Activated CD4-positive, alpha-beta T cell treated with anti-CD3 and anti-CD28 coated beads, Interleukin-2, amount 10 ng/mL, durations not matched to agents 7 days and 5 days (primary cell): ENCODE measurements at regions not wholly inside any gene's neighbourhood (a gene's known extent, or its start where the extent isn't known, plus 50 kb on each side); places are given as distances from the start of the nearest gene placed in this dataset.
"Not testable (repeated sequence)": the region's sequence is repeated elsewhere in the genome, so short reads cannot be mapped to it uniquely, and the experiment has no call there.

Experiments
- CTCF ChIA-PET: fragments of 350-600 bp; sonication (Branson Sonifier 250); formaldehyde crosslinking; loops from one replicate; lab custom pipeline; 2021; ENCODE audit warnings: antibody characterized with exemption; lab: Charles Lee
- POLR2A ChIA-PET: fragments of 350-600 bp; sonication (Branson Sonifier 250); formaldehyde crosslinking; loops from one replicate; lab custom pipeline; 2021; ENCODE audit warnings: antibody characterized with exemption; lab: Charles Lee
- DNase-seq: peaks from one replicate; pipeline ENCODE4 v3.0.0-alpha.2; 2020
- H3K27ac Mint-ChIP-seq: one replicate; pipeline ENCODE4 v1.8.0; 2021; ENCODE audit warnings: mild to moderate bottlenecking, moderate library complexity, mixed read lengths
- H3K27me3 Mint-ChIP-seq: one replicate; pipeline ENCODE4 v1.8.0; 2021; ENCODE audit warnings: mixed read lengths
- H3K36me3 Mint-ChIP-seq: one replicate; pipeline ENCODE4 v1.8.0; 2021; ENCODE audit warnings: low read depth, mixed read lengths
- H3K4me1 Mint-ChIP-seq: one replicate; pipeline ENCODE4 v1.8.0; 2021; ENCODE audit warnings: mixed read lengths
- H3K4me3 Mint-ChIP-seq: one replicate; pipeline ENCODE4 v1.8.0; 2021; ENCODE audit warnings: mild to moderate bottlenecking, moderate library complexity, mixed read lengths
- H3K9me3 Mint-ChIP-seq: one replicate; pipeline ENCODE4 v1.8.0; 2021; ENCODE audit warnings: mixed read lengths

GRCh38 chr5:136564431-136564830 lies 199.1 kb upstream of the TRPC7 start:
- H3K36me3 Mint-ChIP-seq, CTCF ChIA-PET, H3K4me1 Mint-ChIP-seq: not testable (repeated sequence)

GRCh38 chr5:136563489-136563888 lies 198.1 kb upstream of the TRPC7 start:
- Mint-ChIP-seq H3K9me3 (no peaks in the 10 kb centered on the region), H3K36me3 (no peaks in the 10 kb centered on the region), H3K4me1 (no peaks in the 10 kb centered on the region), H3K27ac (no peak overlapping the region), H3K4me3 (no peak overlapping the region), H3K27me3 (no peaks in the 10 kb centered on the region)
- no peak for DNase-seq
- ChIA-PET POLR2A (no interaction called here), CTCF (no interaction called here)

More at GRCh38 chr5:136564431-136564830, 199.1 kb upstream of the TRPC7 start:
- DNase-seq, H3K27me3 Mint-ChIP-seq, H3K27ac Mint-ChIP-seq, H3K4me3 Mint-ChIP-seq, POLR2A ChIA-PET, H3K9me3 Mint-ChIP-seq: not testable (repeated sequence)

- H3K4me1 Mint-ChIP-seq: no peaks in the 10 kb centered on the region
- H3K27ac Mint-ChIP-seq: no peak overlapping the region
- POLR2A ChIA-PET: no interaction called here
- no peak for DNase-seq
- no peaks in the 10 kb centered on the region for H3K27me3 Mint-ChIP-seq
- CTCF ChIA-PET: no interaction called here
- no peaks in the 10 kb centered on the region for H3K36me3 Mint-ChIP-seq
- no peaks in the 10 kb centered on the region for H3K9me3 Mint-ChIP-seq
- H3K4me3 Mint-ChIP-seq: no peak overlapping the region
These were observed 194.8 kb upstream of the TRPC7 start for GRCh38 chr5:136560126-136560525.

- H3K9me3 Mint-ChIP-seq: peaks cover 2% of the 10 kb centered on the region
- no peak overlapping the region for H3K4me3 Mint-ChIP-seq
- DNase-seq: no peak
- POLR2A ChIA-PET: no interaction called here
- no peak overlapping the region for H3K27ac Mint-ChIP-seq
- H3K27me3 Mint-ChIP-seq: no peaks in the 10 kb centered on the region
- CTCF ChIA-PET: no interaction called here
- H3K4me1 Mint-ChIP-seq: no peaks in the 10 kb centered on the region
- H3K36me3 Mint-ChIP-seq: no peaks in the 10 kb centered on the region
These were observed 194.3 kb upstream of the TRPC7 start for GRCh38 chr5:136559651-136560050.

- POLR2A ChIA-PET, CTCF ChIA-PET: not testable (repeated sequence)
These were observed 181.8 kb upstream of the TRPC7 start for GRCh38 chr5:136547096-136547495.

GRCh38 chr5:136546441-136546840 lies 181.1 kb upstream of the TRPC7 start:
- H3K27me3 Mint-ChIP-seq, POLR2A ChIA-PET, DNase-seq: not testable (repeated sequence)

More at GRCh38 chr5:136547096-136547495, 181.8 kb upstream of the TRPC7 start:
- H3K9me3 Mint-ChIP-seq, H3K4me1 Mint-ChIP-seq, DNase-seq, H3K4me3 Mint-ChIP-seq, H3K27ac Mint-ChIP-seq, H3K36me3 Mint-ChIP-seq, H3K27me3 Mint-ChIP-seq: not testable (repeated sequence)

GRCh38 chr5:136545031-136545430 lies 179.7 kb upstream of the TRPC7 start:
- H3K36me3 Mint-ChIP-seq, H3K4me1 Mint-ChIP-seq, H3K27me3 Mint-ChIP-seq, H3K4me3 Mint-ChIP-seq, H3K9me3 Mint-ChIP-seq, H3K27ac Mint-ChIP-seq, DNase-seq, POLR2A ChIA-PET, CTCF ChIA-PET: not testable (repeated sequence)

More at GRCh38 chr5:136546441-136546840, 181.1 kb upstream of the TRPC7 start:
- CTCF ChIA-PET, H3K9me3 Mint-ChIP-seq, H3K4me1 Mint-ChIP-seq, H3K4me3 Mint-ChIP-seq, H3K36me3 Mint-ChIP-seq, H3K27ac Mint-ChIP-seq: not testable (repeated sequence)

- Mint-ChIP-seq H3K4me3 (no peak overlapping the region), H3K27ac (no peak overlapping the region), H3K27me3 (no peaks in the 10 kb centered on the region), H3K9me3 (no peaks in the 10 kb centered on the region), H3K4me1 (no peaks in the 10 kb centered on the region), H3K36me3 (no peaks in the 10 kb centered on the region)
- POLR2A ChIA-PET: no interaction called here
- DNase-seq: no peak
- CTCF ChIA-PET: no interaction called here
These were observed 173.2 kb upstream of the TRPC7 start for GRCh38 chr5:136538534-136538933.

- Mint-ChIP-seq H3K36me3 (no peaks in the 10 kb centered on the region), H3K4me1 (no peaks in the 10 kb centered on the region), H3K9me3 (no peaks in the 10 kb centered on the region), H3K4me3 (no peak overlapping the region), H3K27me3 (no peaks in the 10 kb centered on the region), H3K27ac (no peak overlapping the region)
- no peak for DNase-seq
- ChIA-PET POLR2A (no interaction called here), CTCF (no interaction called here)
These were observed 163.7 kb upstream of the TRPC7 start for GRCh38 chr5:136529081-136529480.

GRCh38 chr5:136528481-136529030 lies 163.2 kb upstream of the TRPC7 start:
- ChIA-PET POLR2A (no interaction called here), CTCF (no interaction called here)
- Mint-ChIP-seq H3K27me3 (no peaks in the 10 kb centered on the region), H3K36me3 (no peaks in the 10 kb centered on the region), H3K9me3 (no peaks in the 10 kb centered on the region), H3K4me3 (no peak overlapping the region), H3K27ac (no peak overlapping the region), H3K4me1 (no peaks in the 10 kb centered on the region)
- DNase-seq: no peak

GRCh38 chr5:136527311-136527710 lies 162.0 kb upstream of the TRPC7 start:
- Mint-ChIP-seq H3K27me3 (no peaks in the 10 kb centered on the region), H3K4me1 (no peaks in the 10 kb centered on the region), H3K9me3 (no peaks in the 10 kb centered on the region), H3K27ac (no peak overlapping the region), H3K4me3 (no peak overlapping the region), H3K36me3 (no peaks in the 10 kb centered on the region)
- ChIA-PET CTCF (no interaction called here), POLR2A (no interaction called here)
- no peak for DNase-seq

GRCh38 chr5:136526791-136527190 lies 161.4 kb upstream of the TRPC7 start:
- H3K4me3 Mint-ChIP-seq: no peak overlapping the region
- ChIA-PET POLR2A (no interaction called here), CTCF (no interaction called here)
- H3K36me3 Mint-ChIP-seq: no peaks in the 10 kb centered on the region
- H3K4me1 Mint-ChIP-seq: no peaks in the 10 kb centered on the region
- H3K27ac Mint-ChIP-seq: no peak overlapping the region
- no peak for DNase-seq
- H3K27me3 Mint-ChIP-seq: no peaks in the 10 kb centered on the region
- H3K9me3 Mint-ChIP-seq: no peaks in the 10 kb centered on the region

GRCh38 chr5:136526021-136526420 lies 160.7 kb upstream of the TRPC7 start:
- DNase-seq: no peak
- H3K9me3 Mint-ChIP-seq: no peaks in the 10 kb centered on the region
- POLR2A ChIA-PET: no interaction called here
- no peaks in the 10 kb centered on the region for H3K4me1 Mint-ChIP-seq
- H3K27ac Mint-ChIP-seq: no peak overlapping the region
- no peaks in the 10 kb centered on the region for H3K27me3 Mint-ChIP-seq
- H3K4me3 Mint-ChIP-seq: no peak overlapping the region
- CTCF ChIA-PET: no interaction called here
- H3K36me3 Mint-ChIP-seq: no peaks in the 10 kb centered on the region

- H3K4me3 Mint-ChIP-seq: no peak overlapping the region
- H3K36me3 Mint-ChIP-seq: no peaks in the 10 kb centered on the region
- ChIA-PET CTCF (no interaction called here), POLR2A (no interaction called here)
- no peak for DNase-seq
- H3K27me3 Mint-ChIP-seq: no peaks in the 10 kb centered on the region
- no peaks in the 10 kb centered on the region for H3K4me1 Mint-ChIP-seq
- H3K9me3 Mint-ChIP-seq: no peaks in the 10 kb centered on the region
- H3K27ac Mint-ChIP-seq: no peak overlapping the region
These were observed 160.3 kb upstream of the TRPC7 start for GRCh38 chr5:136525597-136525996.
